Natural killer cell (primary cell): ENCODE measurements at regions not wholly inside any gene's neighbourhood (a gene's known extent, or its start where the extent isn't known, plus 50 kb on each side); places are given as distances from the start of the nearest gene placed in this dataset.
A peak's percentile ranks its signal among the peaks of the same experiment; 100 is the strongest.

Experiments used
- ATAC-seq, 3 donors: fragments of 150-1000 bp in 2 of 3; fragments of 200-7000 bp in 1 of 3; cut with Tn5 transposase; 1 replicate in 1 of 3; 2 replicates in 2 of 3; pipeline ENCODE4 v1.10.0; 2021; ENCODE audit warnings: mild to moderate bottlenecking in 2 of 3, moderate library complexity in 2 of 3
- DNase-seq, 2 donors: peaks; one replicate each; pipeline versions ENCODE4 v3.0.0 to v3.0.0-alpha.2; 2013 to 2021; ENCODE audit warnings: mixed read lengths in 1 of 2
- H3K27ac ChIP-seq: one replicate; pipeline ENCODE4 v1.5.1; 2013; ENCODE audit warnings: mild to moderate bottlenecking, low read length
- H3K27me3 ChIP-seq: one replicate; pipeline ENCODE4 v1.6.1; 2013; ENCODE audit warnings: low read length; ENCODE audit not compliant: control insufficient read depth, insufficient read depth
- H3K36me3 ChIP-seq: one replicate; pipeline ENCODE4 v1.6.1; 2013; ENCODE audit warnings: low read length; ENCODE audit not compliant: control insufficient read depth, insufficient read depth
- H3K4me1 ChIP-seq: one replicate; pipeline ENCODE4 v1.6.1; 2013; ENCODE audit warnings: low read length; ENCODE audit not compliant: control insufficient read depth, insufficient read depth
- H3K4me3 ChIP-seq: one replicate; pipeline ENCODE4 v1.5.1; 2013; ENCODE audit warnings: low read length
- H3K9me3 ChIP-seq: one replicate; pipeline ENCODE4 v1.6.1; 2013; ENCODE audit warnings: low read length; ENCODE audit not compliant: control insufficient read depth, insufficient read depth
- H3K27ac Mint-ChIP-seq, 2 donors: one replicate each; pipeline ENCODE4 v1.8.0; 2022; ENCODE audit warnings: mild to moderate bottlenecking in 2 of 2, mixed read lengths in 2 of 2, moderate library complexity in 1 of 2
- H3K27me3 Mint-ChIP-seq, 2 donors: one replicate each; pipeline ENCODE4 v1.8.0; 2022; ENCODE audit warnings: low read depth in 2 of 2, mixed read lengths in 2 of 2
- H3K36me3 Mint-ChIP-seq: one replicate; pipeline ENCODE4 v1.8.0; 2022; ENCODE audit warnings: mixed read lengths
- H3K4me1 Mint-ChIP-seq, 2 donors: one replicate each; pipeline ENCODE4 v1.8.0; 2022; ENCODE audit warnings: mixed read lengths in 2 of 2
- H3K4me3 Mint-ChIP-seq: one replicate; pipeline ENCODE4 v1.8.0; 2022; ENCODE audit warnings: mild to moderate bottlenecking, moderate library complexity, mixed read lengths
- H3K9me3 Mint-ChIP-seq, 2 donors: one replicate each; pipeline ENCODE4 v1.8.0; 2022; ENCODE audit warnings: mixed read lengths in 2 of 2
- WGBS: methylation state at CpG from one replicate; pipeline ENCODE4 v1.1.7; 2013; ENCODE audit warnings: missing lambda C conversion rate; ENCODE audit not compliant: insufficient coverage; 5-methylcytosine and 5-hydroxymethylcytosine counted together
- intact Hi-C: fragments of 100-400 bp; cut with micrococcal nuclease; formaldehyde crosslinking; loops from one replicate; pipeline ENCODE4 v1.14.2; 2022
- TF ChIP-seq, protein P1 (sequence below): fragments of 200-600 bp; IDR thresholded peaks from one replicate; pipeline ENCODE4 v1.8.0; 2022; ENCODE audit warnings: antibody characterized with exemption

DNA sequence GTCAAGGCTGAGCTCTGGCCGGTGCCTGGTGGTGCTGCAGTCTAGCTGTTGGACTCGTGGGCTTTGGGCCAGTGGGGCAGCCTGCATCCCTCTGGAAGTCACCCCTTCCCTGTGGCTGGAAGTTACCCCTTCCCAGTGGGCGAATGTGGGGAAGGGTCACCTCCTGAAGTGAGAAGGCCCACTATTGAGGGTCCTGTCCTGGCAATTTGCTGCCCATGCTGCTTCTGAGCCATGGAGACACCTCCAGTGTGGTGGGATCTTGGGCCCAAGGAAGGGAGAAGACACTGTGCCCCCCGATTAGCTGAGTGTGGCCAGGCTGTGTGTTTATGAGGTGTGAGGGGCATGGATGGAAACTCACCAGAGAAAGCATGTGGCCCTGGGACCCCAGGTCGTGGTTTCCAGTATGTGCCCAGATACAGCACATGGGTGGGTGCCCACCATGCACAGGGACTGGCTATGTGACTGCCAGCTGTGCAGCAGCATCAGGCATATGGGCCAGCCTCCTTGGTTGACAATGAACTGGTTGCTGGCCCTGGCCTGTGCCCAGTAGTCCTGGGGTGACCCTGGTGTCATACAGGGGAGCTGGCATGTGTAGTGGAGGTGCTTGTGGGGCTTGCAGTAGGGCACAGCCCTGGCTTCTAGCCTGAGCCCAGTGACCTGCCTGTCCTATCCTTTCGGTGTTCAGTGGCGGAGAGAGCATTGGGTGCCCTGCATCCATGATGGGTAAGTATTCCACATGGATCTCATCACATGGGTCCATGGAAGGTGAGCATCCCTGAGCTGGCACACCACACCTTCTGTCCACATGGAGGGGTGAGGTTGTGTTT is 221.2 kb downstream of the SNRPN start:
- no peaks in the 10 kb centered on the region for H3K4me1 ChIP-seq
- Mint-ChIP-seq H3K27me3 (no peaks in the 10 kb centered on the region), H3K9me3 (peaks cover 3 to 4% of the 10 kb centered on the region in 2 donors), H3K4me3 (no peak overlapping the region), H3K36me3 (no peaks in the 10 kb centered on the region), H3K27ac (no peak overlapping the region), H3K4me1 (no peaks in the 10 kb centered on the region)
- no peaks in the 10 kb centered on the region for H3K27me3 ChIP-seq
- WGBS: 79% methylated on average over 7 of the region's 7 CpGs
- no peak overlapping the region for H3K4me3 ChIP-seq
- TF ChIP-seq, protein P1, sequence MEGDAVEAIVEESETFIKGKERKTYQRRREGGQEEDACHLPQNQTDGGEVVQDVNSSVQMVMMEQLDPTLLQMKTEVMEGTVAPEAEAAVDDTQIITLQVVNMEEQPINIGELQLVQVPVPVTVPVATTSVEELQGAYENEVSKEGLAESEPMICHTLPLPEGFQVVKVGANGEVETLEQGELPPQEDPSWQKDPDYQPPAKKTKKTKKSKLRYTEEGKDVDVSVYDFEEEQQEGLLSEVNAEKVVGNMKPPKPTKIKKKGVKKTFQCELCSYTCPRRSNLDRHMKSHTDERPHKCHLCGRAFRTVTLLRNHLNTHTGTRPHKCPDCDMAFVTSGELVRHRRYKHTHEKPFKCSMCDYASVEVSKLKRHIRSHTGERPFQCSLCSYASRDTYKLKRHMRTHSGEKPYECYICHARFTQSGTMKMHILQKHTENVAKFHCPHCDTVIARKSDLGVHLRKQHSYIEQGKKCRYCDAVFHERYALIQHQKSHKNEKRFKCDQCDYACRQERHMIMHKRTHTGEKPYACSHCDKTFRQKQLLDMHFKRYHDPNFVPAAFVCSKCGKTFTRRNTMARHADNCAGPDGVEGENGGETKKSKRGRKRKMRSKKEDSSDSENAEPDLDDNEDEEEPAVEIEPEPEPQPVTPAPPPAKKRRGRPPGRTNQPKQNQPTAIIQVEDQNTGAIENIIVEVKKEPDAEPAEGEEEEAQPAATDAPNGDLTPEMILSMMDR: no peak
- intact Hi-C loops: no loop called here
- DNase-seq: peak; percentile 1 to 6
- peaks cover 94% of the 10 kb centered on the region for H3K9me3 ChIP-seq
- H3K27ac ChIP-seq: no peak overlapping the region
- no peaks in the 10 kb centered on the region for H3K36me3 ChIP-seq
- no peak for ATAC-seq

- peak in 1 of 2 donors; percentile 2 for DNase-seq
- WGBS: 95% methylated on average over 7 of the region's 7 CpGs
- H3K4me3 ChIP-seq: no peak overlapping the region
- H3K27ac ChIP-seq: no peak overlapping the region
- H3K4me3 Mint-ChIP-seq: no peak overlapping the region
- TF ChIP-seq, protein P1: no peak
- intact Hi-C loops: no loop called here
- H3K9me3 ChIP-seq: peaks cover 94% of the 10 kb centered on the region
- peaks cover 3 to 4% of the 10 kb centered on the region in 2 donors for H3K9me3 Mint-ChIP-seq
- H3K4me1 Mint-ChIP-seq: no peaks in the 10 kb centered on the region
- H3K36me3 ChIP-seq: no peaks in the 10 kb centered on the region
- no peaks in the 10 kb centered on the region for H3K27me3 Mint-ChIP-seq
- no peak for ATAC-seq
- no peaks in the 10 kb centered on the region for H3K36me3 Mint-ChIP-seq
- no peaks in the 10 kb centered on the region for H3K27me3 ChIP-seq
- no peak overlapping the region for H3K27ac Mint-ChIP-seq
- no peaks in the 10 kb centered on the region for H3K4me1 ChIP-seq
Measured at GRCh38 chr15:25176616-25176923, 221.8 kb downstream of the SNRPN start.

DNA sequence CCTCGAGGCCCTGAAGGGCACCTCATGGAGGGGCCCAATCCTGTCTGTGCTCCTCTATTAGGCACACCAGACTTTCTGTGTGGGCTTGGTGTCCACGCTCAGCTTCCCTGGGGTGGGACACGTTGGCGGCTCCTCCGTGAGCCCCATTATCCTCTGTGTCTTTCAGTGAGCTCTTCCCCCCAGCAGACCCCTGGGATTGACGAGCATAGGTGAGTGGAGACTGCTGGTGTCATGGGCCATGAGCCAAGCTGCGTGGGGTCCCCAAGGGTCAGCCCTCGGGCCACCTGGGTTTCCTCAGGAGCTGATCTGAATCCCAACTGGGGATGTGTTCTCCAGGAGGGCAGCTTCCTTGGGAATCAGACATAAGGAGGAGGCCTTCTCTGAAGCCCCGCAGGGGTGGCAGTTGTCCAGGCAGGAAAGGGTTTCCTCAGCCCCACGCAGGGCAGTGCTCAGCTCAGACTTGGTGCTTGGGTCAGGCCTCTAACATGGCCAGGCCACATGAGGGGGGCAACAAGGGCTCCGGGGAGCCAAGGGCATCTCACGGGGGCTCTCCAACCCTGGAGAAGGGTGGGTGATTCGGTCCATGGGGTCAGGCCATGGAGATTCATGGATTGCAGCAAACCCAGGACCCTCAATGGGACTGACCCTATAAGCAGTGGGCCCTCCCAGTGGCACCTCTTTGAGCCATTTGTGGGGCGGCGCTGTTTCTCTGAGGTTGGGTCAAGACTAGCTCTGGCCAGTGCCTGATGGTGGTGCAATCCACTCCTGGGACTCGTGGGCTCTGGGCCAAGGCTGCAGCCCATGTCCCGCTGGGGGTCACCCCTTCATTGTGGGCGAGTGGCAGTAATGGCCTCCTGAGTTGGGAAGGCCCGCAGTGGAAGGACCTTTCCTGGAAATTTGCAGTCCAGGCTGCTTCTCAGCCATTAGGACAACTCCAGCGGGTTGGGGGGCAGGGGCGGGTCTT is 222.5 kb downstream of the SNRPN start:
- peaks cover 94% of the 10 kb centered on the region for H3K9me3 ChIP-seq

More for the DNA sequence above, 222.5 kb downstream of the SNRPN start:
- no peaks in the 10 kb centered on the region for H3K36me3 ChIP-seq
- Mint-ChIP-seq H3K36me3 (no peaks in the 10 kb centered on the region), H3K27me3 (no peaks in the 10 kb centered on the region), H3K4me3 (no peak overlapping the region), H3K9me3 (peaks cover 3 to 4% of the 10 kb centered on the region in 2 donors), H3K4me1 (no peaks in the 10 kb centered on the region), H3K27ac (no peak overlapping the region)
- intact Hi-C loops: no loop called here
- H3K4me1 ChIP-seq: no peaks in the 10 kb centered on the region
- ATAC-seq (no peak), DNase-seq (peak in 1 of 2 donors; percentile 13)
- TF ChIP-seq, protein P1: no peak
- WGBS: 86% methylated on average over 21 of the region's 21 CpGs
- H3K27ac ChIP-seq: no peak overlapping the region
- no peak overlapping the region for H3K4me3 ChIP-seq
- H3K27me3 ChIP-seq: no peaks in the 10 kb centered on the region
